COR-L47 (cell line): ENCODE measurements at regions not wholly inside any gene's neighbourhood (a gene's known extent, or its start where the extent isn't known, plus 50 kb on each side); places are given as distances from the start of the nearest gene placed in this dataset.
"Not testable (repeated sequence)": the region's sequence is repeated elsewhere in the genome, so short reads cannot be mapped to it uniquely, and the experiment has no call there.

Source experiments
- DNase-seq: peaks from one replicate; lab custom pipeline; 2025; lab: John Stamatoyannopoulos, UW

- no peak for DNase-seq
Measured at GRCh38 chr11:13782390-13783075, 114.1 kb downstream of the FAR1 start.

GRCh38 chr11:13784441-13784840 lies 116.0 kb downstream of the FAR1 start:
- no peak for DNase-seq

DNA sequence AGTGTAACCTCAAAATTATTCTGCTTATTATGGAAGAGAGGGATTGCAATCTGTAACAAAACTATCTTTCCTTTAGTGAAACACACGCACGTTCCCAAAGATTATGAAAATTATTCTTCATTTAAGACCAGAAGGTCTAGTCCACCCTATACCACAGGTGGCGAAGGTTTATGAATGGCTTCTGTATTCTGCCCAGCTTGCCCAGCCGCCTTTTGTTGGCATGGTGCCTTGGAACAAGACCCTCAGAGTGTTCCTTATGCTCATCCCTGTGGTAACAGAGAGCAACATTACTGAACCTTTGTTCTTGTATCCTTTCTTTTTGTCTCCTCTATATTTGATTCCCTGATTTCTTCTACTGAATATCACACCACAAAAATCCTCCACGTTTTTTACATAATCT lies 116.4 kb downstream of the FAR1 start:
- DNase-seq, result no peak

DNA sequence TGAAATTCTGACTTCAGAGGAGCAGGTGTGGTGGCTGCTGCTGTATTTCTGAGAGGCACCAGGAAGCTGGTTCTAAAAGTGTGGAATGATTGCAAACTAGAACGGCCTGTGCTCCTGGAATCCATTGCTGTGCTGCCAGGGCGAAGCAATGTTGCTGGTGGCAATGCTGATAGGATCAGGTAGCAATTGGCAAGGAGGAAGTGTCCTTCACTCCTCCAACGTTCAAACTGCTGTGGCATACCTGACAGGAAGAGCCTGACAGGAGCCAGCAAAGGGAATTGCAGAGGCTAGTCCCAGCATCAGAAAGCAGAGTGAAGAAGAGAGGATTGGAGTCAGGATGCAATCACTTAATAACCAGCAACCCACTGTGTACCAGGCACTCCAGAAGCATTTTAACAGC lies 118.2 kb downstream of the FAR1 start:
- DNase-seq, result no peak

GRCh38 chr11:13797616-13798015 lies 129.1 kb downstream of the FAR1 start:
- DNase-seq, result not testable (repeated sequence)

DNA sequence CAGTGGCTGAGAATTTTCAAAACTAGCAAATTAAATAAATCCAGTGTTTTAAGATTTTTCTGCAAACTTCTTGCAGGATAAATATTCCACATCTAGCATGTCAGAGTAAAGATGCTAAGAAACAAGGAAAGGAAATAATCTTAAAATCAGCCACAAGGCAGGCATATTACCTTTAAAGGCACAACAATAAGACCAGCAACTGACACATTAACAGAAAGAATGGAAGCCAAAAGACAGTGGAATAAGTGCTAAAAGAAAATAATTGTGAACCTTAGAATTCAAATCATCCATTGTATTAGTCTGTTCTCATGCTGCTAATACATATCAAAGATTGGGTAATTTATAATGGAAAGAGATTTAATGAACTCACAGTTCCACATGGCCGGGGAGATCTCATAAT lies 132.4 kb downstream of the FAR1 start:
- DNase-seq, result no peak

GRCh38 chr11:13818325-13818724 lies 144.2 kb upstream of the SPON1 start:
- DNase-seq, result no peak

- DNase-seq, result no peak
Measured at GRCh38 chr11:13826505-13827278, 135.8 kb upstream of the SPON1 start.

- DNase-seq, result peak; percentile 88
Measured at GRCh38 chr11:13831696-13832095, 130.8 kb upstream of the SPON1 start.

DNA sequence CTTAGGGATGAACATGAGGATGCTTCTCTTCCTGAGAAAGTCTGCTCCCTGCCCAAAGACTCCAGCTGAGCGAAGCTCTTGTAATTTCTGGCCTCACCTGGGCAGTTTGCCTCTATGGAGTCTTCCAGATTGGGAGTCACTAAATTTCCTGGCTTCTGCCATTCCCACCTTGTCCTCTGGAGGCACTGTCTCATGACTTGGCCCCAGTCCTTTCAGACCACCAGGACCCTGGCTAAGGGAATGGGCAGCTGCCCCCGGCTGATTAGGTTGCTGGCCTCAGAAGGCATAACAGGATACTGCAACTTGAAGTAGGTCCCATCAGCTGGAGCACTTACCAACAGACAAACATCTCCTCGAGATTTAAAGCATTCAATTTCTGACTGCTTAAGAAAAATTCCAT lies 128.1 kb upstream of the SPON1 start:
- no peak for DNase-seq

GRCh38 chr11:13836666-13837065 lies 125.9 kb upstream of the SPON1 start:
- no peak for DNase-seq

DNA sequence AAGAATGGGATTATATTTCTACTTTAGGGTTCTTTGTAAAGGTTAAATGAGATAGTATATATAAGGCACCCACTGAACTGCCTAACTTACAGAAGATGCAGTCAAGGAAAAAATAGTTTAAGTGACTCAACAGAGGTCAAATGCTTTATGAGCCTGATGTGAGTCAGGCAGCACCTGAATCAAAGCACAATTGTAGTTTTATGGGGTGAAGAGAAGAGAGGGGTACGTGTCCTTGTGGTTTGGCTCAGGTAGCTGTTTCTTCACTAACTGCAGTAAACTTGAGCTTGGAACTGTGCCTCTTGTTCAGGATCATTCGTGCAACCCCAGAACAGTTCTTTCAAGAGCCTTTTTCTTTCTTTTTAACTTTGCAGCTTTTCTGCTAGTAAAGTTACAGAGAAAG lies 125.2 kb upstream of the SPON1 start:
- no peak for DNase-seq

DNA sequence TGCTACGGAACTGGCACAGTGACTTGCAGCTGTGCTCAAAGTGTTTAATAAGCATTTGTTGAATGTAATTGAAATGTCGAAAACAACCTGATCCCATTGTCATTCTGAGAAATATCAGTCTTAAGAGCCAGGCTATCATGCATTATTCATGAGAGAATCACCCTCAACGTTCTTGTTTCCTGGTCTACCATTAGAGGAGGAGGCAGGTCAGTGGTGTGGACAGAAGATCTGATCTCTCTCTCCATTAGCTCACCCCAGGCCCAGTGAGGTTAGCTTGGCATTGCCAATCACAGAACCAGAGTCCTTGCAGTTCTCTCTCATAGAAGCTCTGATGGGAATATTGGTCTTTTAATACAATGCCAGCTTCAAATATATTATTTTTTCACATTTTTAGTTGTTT lies 121.1 kb upstream of the SPON1 start:
- DNase-seq, result no peak

DNA sequence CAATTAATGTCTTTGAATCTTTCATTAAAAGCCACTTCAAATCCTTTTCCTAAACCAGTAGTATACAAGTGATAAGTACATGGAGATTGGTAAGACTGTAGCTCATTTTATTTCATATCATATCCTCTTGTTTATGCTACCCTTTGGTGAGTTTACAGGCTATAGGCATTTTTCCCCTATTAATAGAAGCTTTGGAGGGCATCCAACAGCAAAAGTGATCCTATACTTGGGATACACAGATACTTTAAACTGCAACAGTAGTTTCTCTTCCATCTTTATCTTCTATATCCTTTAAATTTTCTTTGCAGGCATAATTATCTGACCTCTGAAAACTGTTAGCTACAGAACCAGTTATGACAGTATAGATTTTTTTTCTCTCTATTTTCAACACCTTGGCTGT lies 114.5 kb upstream of the SPON1 start:
- no peak for DNase-seq

DNA sequence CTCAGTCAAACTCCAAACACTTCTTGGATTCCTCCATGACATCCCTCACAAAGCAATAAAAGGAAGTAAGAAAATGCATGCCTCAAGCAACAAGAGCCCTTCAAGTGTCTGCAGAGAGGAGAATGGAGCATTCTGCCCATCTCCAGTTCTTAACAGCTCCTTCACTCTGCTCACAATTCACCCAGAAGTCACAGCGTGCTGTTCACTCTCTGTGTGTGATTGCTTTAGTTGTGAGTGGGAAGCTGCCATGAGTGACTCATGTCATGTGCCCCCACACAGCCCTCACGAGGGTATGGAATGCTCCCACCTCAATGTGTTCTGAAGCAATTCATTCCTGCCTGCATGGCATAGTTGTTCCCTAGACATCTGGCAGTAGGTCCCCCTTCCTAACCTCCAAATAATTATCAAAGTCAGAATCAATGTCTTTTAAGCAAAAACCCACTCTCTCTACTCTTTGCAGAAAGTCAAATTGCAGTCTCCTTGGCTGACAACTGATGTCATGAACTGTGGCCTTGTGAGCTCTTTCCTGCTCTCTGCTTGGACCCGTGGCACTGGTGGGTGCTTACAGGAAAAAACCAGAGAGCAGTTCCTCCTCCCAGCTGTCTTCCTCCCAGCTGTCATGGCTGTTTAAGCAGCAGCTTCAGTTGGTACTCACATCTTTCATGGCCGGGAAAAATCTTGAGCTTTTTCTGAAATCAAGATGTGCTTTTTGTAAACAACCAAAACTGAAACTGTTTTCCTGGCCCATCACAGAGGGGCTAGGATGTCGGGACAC lies 112.1 kb upstream of the SPON1 start:
- DNase-seq, result no peak

DNA sequence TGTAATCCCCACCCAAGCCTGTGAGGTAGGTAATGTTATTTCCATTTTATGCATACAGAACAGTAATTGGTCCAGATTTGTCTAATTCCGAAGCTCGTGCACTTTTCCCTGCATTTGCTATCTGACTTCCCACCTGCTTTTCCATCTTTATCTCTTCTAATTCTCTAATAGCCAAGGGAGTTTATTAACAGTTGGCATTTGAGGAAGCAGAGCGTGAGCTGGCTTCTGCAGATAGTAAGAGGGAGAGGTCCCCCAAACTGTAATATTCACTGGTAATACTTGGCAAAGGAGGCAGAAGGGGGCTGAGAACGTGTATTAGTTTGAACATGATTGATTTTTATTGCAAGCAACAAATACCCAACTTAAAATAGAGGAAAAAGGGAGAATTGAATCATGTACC lies 110.8 kb upstream of the SPON1 start:
- DNase-seq, result no peak

- DNase-seq, result no peak
Measured at GRCh38 chr11:13852481-13852880, 110.0 kb upstream of the SPON1 start.

- no peak for DNase-seq
Measured at GRCh38 chr11:13857828-13858227, 104.7 kb upstream of the SPON1 start.

- DNase-seq, result no peak
Measured at GRCh38 chr11:13859892-13860291, 102.6 kb upstream of the SPON1 start.

DNA sequence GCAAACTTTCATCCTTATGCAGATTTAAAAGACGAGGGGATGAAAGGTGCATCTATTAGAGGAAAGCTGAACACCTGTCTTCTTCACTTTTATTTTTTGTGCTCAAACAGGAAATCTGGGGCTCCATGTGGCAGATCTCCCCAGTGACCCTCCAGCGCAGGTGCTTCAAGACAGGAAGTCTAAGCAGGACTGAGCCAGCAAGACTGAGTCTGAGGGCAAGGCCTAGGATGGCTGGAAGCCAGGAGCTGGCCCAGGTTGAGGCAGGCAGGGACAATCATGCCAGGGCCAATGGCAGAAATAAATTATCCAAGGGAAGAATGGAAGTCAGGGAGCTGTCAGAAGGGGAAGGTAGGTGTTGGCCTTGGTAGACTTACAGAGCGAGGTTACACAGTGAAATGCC lies 101.1 kb upstream of the SPON1 start:
- DNase-seq, result no peak

GRCh38 chr11:13862845-13863392 lies 99.6 kb upstream of the SPON1 start:
- DNase-seq, result no peak

DNA sequence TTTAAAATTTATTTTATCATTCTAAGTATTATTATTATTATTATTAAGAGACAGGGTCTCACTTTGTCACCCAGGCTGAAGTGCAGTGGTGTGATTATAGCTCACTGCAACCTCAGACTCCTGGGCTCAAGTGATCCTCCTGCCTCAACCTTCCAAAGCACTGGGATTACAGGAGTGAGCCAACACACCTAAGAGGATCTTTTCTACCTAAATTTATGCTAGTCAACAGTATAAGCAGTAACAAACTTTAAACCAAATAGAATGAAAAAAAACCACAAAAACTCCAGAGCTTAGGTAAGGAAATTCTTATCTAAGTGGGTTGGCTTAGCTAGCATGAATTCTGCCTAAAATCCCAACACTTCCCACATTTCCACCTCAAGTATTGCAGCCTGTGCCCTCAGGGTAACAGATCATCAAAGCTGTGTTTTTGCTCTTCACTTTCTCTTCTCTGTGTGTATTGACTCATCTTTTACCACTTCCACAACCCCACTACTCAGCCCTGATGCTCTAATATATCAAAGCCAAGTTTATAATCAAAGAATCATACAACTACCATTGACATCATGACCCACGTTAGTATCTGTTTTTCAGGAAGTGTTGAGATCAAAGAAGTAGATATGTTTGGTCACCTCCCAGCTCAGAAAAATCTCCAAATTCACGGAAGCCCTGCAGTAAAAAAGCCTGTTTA lies 93.7 kb upstream of the SPON1 start:
- no peak for DNase-seq
